HL-60 (cell line): ENCODE measurements at regions not wholly inside any gene's neighbourhood (a gene's known extent, or its start where the extent isn't known, plus 50 kb on each side); places are given as distances from the start of the nearest gene placed in this dataset.
"Not testable (repeated sequence)": the region's sequence is repeated elsewhere in the genome, so short reads cannot be mapped to it uniquely, and the experiment has no call there.

Experiments used
- DNase-seq, 2 experiments: peaks; one replicate each; pipeline ENCODE4 v3.0.0-alpha.2; 2010 to 2020; ENCODE audit warnings: low read depth in 1 of 2, low spot score in 1 of 2
- H3K27ac ChIP-seq: fragments of 250-450 bp; sonication (Bioruptor Pico); replicated peaks from 2 replicates; pipeline ENCODE4 v1.5.1; 2020; ENCODE audit warnings: mild to moderate bottlenecking, moderate library complexity
- H3K27me3 ChIP-seq: fragments of 250-450 bp; sonication (Bioruptor Pico); 2 replicates; pipeline ENCODE4 v1.5.1; 2021; ENCODE audit warnings: mild to moderate bottlenecking, moderate library complexity; ENCODE audit not compliant: insufficient read depth, poor library complexity, severe bottlenecking
- H3K4me3 ChIP-seq: replicated peaks from 2 replicates; pipeline ENCODE4 v1.5.1; 2011; ENCODE audit warnings: mild to moderate bottlenecking, control low read depth, low read length; ENCODE audit not compliant: insufficient read depth
- GABPA ChIP-seq: IDR thresholded peaks from 2 replicates; pipeline ENCODE4 v1.6.1; 2012; ENCODE audit warnings: low read depth
- POLR2AphosphoS5 ChIP-seq: IDR thresholded peaks from 2 replicates; pipeline ENCODE4 v1.6.1; 2012; ENCODE audit warnings: low read depth
- SPI1 ChIP-seq: IDR thresholded peaks from 2 replicates; pipeline ENCODE4 v1.6.1; 2012; ENCODE audit warnings: low read depth, mild to moderate bottlenecking, borderline replicate concordance
- TF ChIP-seq, protein P1 (sequence below): IDR thresholded peaks from 2 replicates; pipeline ENCODE4 v1.6.1; 2012; ENCODE audit warnings: low read depth; ENCODE audit not compliant: insufficient replicate concordance
- TF ChIP-seq, protein P2 (sequence below): IDR thresholded peaks from one replicate; pipeline ENCODE4 v1.5.1; 2011; ENCODE audit warnings: low read length, control low read depth, inconsistent platforms; ENCODE audit not compliant: insufficient read depth

DNA sequence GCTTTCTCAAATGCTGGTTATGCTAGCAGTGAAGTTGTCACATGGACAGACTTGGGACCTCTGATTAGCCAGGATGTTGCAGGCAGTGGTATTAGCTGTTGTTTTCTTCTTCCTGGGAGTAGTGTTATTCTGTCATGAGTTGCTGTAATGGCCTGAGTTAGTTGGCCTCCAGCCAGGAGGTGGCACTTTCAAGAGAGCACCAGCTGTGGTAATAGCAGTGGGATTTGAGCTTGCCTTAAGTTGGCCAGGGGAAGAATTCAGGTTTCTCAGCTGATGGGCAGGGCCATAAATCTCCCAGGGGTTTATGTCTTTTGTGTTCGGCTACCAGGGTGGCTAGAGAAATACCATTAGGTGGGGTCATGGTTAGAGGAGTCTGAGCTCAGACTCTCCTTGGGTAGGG lies 132.6 kb downstream of the GLUD2 start:
- Histone ChIP-seq H3K4me3 (no peak overlapping the region), H3K27ac (no peak overlapping the region), H3K27me3 (no peaks in the 10 kb centered on the region)
- no peak for TF ChIP-seq GABPA
- no peak for TF ChIP-seq POLR2AphosphoS5
- TF ChIP-seq, protein P1, sequence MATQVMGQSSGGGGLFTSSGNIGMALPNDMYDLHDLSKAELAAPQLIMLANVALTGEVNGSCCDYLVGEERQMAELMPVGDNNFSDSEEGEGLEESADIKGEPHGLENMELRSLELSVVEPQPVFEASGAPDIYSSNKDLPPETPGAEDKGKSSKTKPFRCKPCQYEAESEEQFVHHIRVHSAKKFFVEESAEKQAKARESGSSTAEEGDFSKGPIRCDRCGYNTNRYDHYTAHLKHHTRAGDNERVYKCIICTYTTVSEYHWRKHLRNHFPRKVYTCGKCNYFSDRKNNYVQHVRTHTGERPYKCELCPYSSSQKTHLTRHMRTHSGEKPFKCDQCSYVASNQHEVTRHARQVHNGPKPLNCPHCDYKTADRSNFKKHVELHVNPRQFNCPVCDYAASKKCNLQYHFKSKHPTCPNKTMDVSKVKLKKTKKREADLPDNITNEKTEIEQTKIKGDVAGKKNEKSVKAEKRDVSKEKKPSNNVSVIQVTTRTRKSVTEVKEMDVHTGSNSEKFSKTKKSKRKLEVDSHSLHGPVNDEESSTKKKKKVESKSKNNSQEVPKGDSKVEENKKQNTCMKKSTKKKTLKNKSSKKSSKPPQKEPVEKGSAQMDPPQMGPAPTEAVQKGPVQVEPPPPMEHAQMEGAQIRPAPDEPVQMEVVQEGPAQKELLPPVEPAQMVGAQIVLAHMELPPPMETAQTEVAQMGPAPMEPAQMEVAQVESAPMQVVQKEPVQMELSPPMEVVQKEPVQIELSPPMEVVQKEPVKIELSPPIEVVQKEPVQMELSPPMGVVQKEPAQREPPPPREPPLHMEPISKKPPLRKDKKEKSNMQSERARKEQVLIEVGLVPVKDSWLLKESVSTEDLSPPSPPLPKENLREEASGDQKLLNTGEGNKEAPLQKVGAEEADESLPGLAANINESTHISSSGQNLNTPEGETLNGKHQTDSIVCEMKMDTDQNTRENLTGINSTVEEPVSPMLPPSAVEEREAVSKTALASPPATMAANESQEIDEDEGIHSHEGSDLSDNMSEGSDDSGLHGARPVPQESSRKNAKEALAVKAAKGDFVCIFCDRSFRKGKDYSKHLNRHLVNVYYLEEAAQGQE = no peak
- TF ChIP-seq SPI1 = no peak
- TF ChIP-seq, protein P2, sequence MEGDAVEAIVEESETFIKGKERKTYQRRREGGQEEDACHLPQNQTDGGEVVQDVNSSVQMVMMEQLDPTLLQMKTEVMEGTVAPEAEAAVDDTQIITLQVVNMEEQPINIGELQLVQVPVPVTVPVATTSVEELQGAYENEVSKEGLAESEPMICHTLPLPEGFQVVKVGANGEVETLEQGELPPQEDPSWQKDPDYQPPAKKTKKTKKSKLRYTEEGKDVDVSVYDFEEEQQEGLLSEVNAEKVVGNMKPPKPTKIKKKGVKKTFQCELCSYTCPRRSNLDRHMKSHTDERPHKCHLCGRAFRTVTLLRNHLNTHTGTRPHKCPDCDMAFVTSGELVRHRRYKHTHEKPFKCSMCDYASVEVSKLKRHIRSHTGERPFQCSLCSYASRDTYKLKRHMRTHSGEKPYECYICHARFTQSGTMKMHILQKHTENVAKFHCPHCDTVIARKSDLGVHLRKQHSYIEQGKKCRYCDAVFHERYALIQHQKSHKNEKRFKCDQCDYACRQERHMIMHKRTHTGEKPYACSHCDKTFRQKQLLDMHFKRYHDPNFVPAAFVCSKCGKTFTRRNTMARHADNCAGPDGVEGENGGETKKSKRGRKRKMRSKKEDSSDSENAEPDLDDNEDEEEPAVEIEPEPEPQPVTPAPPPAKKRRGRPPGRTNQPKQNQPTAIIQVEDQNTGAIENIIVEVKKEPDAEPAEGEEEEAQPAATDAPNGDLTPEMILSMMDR = no peak
- no peak for DNase-seq

DNA sequence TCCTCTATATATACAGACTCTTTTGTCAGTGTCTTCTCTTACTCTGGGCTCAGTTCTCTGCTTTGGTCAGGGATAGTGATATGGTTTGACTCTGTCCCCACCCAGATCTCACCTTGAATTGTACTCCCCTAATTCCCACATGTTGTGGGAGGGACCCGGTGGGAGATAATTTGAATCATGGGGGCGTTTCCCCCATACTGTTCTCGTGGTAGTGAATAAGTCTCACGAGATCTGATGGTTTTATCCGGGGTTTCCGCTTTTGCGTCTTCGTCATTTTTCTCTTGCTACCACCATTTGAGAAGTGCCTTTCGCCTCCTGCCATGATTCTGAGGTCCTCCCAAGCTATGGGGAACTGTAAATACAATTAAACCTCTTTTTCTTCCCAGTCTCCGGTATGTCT lies 144.4 kb downstream of the GLUD2 start:
- H3K27me3 ChIP-seq = no peaks in the 10 kb centered on the region
- H3K4me3 ChIP-seq = no peak overlapping the region
- no peak for DNase-seq
- H3K27ac ChIP-seq = no peak overlapping the region
- TF ChIP-seq GABPA = no peak
- TF ChIP-seq, protein P1 = no peak
- no peak for TF ChIP-seq SPI1
- no peak for TF ChIP-seq POLR2AphosphoS5
- TF ChIP-seq, protein P2 = no peak

DNA sequence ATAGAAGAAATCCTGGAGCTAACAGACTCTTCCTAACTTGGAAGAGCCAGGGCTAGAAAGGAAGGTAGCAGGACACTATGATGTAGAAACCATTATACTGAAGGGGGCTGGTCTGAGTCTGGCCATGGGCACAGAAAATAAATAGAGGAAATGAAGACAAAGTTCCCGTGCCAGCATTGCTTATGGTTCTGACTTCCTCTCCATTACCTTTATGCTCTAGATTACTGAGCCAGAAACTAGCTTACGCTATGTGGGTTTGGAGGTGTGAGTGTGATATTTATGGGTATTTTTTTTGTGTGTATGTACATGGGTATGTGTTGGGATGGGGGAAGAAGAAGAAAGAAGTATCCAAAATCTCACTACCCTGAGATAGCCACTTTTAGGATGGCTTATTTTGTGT lies 148.3 kb downstream of the GLUD2 start:
- TF ChIP-seq, protein P2 = no peak
- TF ChIP-seq, protein P1 = no peak
- TF ChIP-seq GABPA (no peak), SPI1 (no peak), POLR2AphosphoS5 (no peak)
- no peak overlapping the region for H3K4me3 ChIP-seq
- H3K27ac ChIP-seq = no peak overlapping the region
- DNase-seq = no peak
- no peaks in the 10 kb centered on the region for H3K27me3 ChIP-seq

DNA sequence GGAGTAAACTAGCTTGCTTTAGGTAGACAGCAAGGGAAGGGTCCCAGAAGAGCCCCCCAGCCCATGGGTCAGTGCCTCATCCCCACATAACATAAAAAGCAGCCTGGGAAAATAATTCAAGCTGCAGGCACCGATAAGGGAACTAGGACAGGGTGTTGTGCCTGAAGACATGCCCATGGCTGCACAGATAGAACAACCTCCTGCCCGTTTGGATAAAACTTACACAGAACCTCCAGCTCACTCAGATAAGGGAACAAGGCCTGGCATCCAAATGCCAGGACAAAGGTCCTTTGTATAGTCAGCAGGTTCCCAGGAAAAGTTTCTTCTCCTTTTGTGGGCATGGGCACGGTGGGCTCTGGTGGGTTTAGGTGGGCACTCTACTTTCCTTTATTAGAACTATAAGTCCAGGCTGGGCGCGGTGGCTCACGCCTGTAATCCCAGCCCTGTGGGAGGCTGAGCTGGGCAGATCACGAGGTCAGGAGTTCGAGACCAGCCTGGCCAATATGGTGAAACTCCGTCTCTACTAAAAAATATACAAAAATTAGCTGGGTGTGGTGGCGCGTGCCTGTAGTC lies 149.5 kb downstream of the GLUD2 start:
- DNase-seq, H3K4me3 ChIP-seq, H3K27ac ChIP-seq: not testable (repeated sequence)

More for the DNA sequence above, 149.5 kb downstream of the GLUD2 start:
- not testable (repeated sequence) for H3K27me3 ChIP-seq
